ENCODE measurements at regions not wholly inside any gene's neighbourhood (a gene's known extent, or its start where the extent isn't known, plus 50 kb on each side); places are given as distances from the start of the nearest gene placed in this dataset.

GRCh38 chr17:79511471-79511870, 99.4 kb downstream of the RBFOX3 start:
- WGBS (ENCODE audit: missing lambda C conversion rate): 75% methylated on average over 11 of the region's 12 CpGs
- FAIRE-seq: no peak

GRCh38 chr17:79510071-79510470, 100.8 kb downstream of the RBFOX3 start:
- no peak overlapping the region for H3K27ac ChIP-seq
- FAIRE-seq: no peak

More at GRCh38 chr17:79511471-79511870, 99.4 kb downstream of the RBFOX3 start:
- ChIA-PET POLR2A (no interaction called here), CTCF (no interaction called here)
- no peak for DNase-seq (ENCODE audit: low read depth in 1 of 2, low spot score in 1 of 2)
- H3K9me3 ChIP-seq: peaks cover 13% of the 10 kb centered on the region
- ATAC-seq: no peak
- H3K4me3 ChIP-seq: no peak overlapping the region
- TF ChIP-seq RARB (CRISPR knock-in tag; IDR thresholded peaks at IDR 0.05): no peak
- no peak for TF ChIP-seq NFE2L2 (conservative IDR thresholded peaks at IDR 0.05; ENCODE audit: low read length)
- peaks cover 11% of the 10 kb centered on the region for H3K4me1 ChIP-seq
- H3K27ac ChIP-seq: no peak overlapping the region
- H3K4me2 ChIP-seq: no peak overlapping the region

GRCh38 chr17:79509490-79509889, 101.4 kb downstream of the RBFOX3 start:
- CTCF ChIA-PET: interaction anchor here (1.1 to 1.3 kb wide), 4 partner anchors 31 to 400 kb away, joined by 3 to 4 read pairs (median 3); no protein-coding TSS in a partner anchor
- ATAC-seq (no peak), DNase-seq (ENCODE audit: low read depth in 1 of 2, low spot score in 1 of 2) (no peak), FAIRE-seq (no peak)
- POLR2A ChIA-PET: no interaction called here
- no peaks in the 10 kb centered on the region for H3K4me1 ChIP-seq
- H3K9me3 ChIP-seq: peaks cover 13% of the 10 kb centered on the region
- no peak overlapping the region for H3K4me2 ChIP-seq
- H3K27ac ChIP-seq: no peak overlapping the region
- TF ChIP-seq ZC3H11A (IDR thresholded peaks at IDR 0.05): no peak
- TF ChIP-seq TP53 (CRISPR knock-in tag; IDR thresholded peaks at IDR 0.05): no peak
- TF ChIP-seq RCOR1 (IDR thresholded peaks at IDR 0.05; ENCODE audit: low read depth, low read length): no peak
- TF ChIP-seq BCL3 (IDR thresholded peaks at IDR 0.05): no peak
- TF ChIP-seq SMC3 (IDR thresholded peaks at IDR 0.05): no peak
- TF ChIP-seq HOXB13 (CRISPR knock-in tag; IDR thresholded peaks at IDR 0.05; ENCODE audit: low read depth): no peak
- no peak for TF ChIP-seq HES2 (IDR thresholded peaks at IDR 0.05)
- TF ChIP-seq RNF2 (IDR thresholded peaks at IDR 0.05; ENCODE audit: borderline replicate concordance, low read depth): no peak
- TF ChIP-seq RAD21 (conservative IDR thresholded peaks at IDR 0.05 in 1 of 2, IDR thresholded peaks at IDR 0.05 in 1 of 2): no peak
- TF ChIP-seq NFE2L2 (conservative IDR thresholded peaks at IDR 0.05; ENCODE audit: low read length): no peak
- TF ChIP-seq ZNF302 (CRISPR knock-in tag; IDR thresholded peaks at IDR 0.05): no peak
- TF ChIP-seq HEYL (CRISPR knock-in tag; IDR thresholded peaks at IDR 0.05): no peak
- TF ChIP-seq NR3C1 (IDR thresholded peaks at IDR 0.05): no peak
- no peak for TF ChIP-seq MAX (IDR thresholded peaks at IDR 0.05)
- no peak for TF ChIP-seq CBX2 (IDR thresholded peaks at IDR 0.05; ENCODE audit: borderline replicate concordance, low read depth)
- TF ChIP-seq JUN (IDR thresholded peaks at IDR 0.05): no peak
- no peak overlapping the region for H3K4me3 ChIP-seq
- 82% methylated on average over 14 of the region's 14 CpGs for WGBS (ENCODE audit: missing lambda C conversion rate)

More at GRCh38 chr17:79510071-79510470, 100.8 kb downstream of the RBFOX3 start:
- no peak for DNase-seq (ENCODE audit: low read depth in 1 of 2, low spot score in 1 of 2)
- no peaks in the 10 kb centered on the region for H3K4me1 ChIP-seq
- ChIA-PET CTCF (interaction anchor here (1.1 to 1.3 kb wide), 3 partner anchors 31 to 401 kb away, joined by 3 to 4 read pairs (median 3); no protein-coding TSS in a partner anchor), POLR2A (no interaction called here)
- ATAC-seq: no peak
- no peak overlapping the region for H3K4me2 ChIP-seq
- 85% methylated on average over 18 of the region's 18 CpGs for WGBS (ENCODE audit: missing lambda C conversion rate)
- H3K9me3 ChIP-seq: peaks cover 13% of the 10 kb centered on the region
- H3K4me3 ChIP-seq: no peak overlapping the region
- TF ChIP-seq MAFK (IDR thresholded peaks at IDR 0.05; ENCODE audit: partially characterized antibody): no peak
- TF ChIP-seq PHF8 (IDR thresholded peaks at IDR 0.05; ENCODE audit: borderline replicate concordance, low read depth): no peak
- no peak for TF ChIP-seq ZC3H11A (IDR thresholded peaks at IDR 0.05)
- TF ChIP-seq CBX8 (IDR thresholded peaks at IDR 0.05): no peak
- no peak for TF ChIP-seq NFE2L2 (conservative IDR thresholded peaks at IDR 0.05; ENCODE audit: low read length)
- no peak for TF ChIP-seq TP53 (CRISPR knock-in tag; IDR thresholded peaks at IDR 0.05)

- POLR2A ChIA-PET: no interaction called here
- CTCF ChIA-PET: interaction anchor here (1.1 to 1.3 kb wide), 4 partner anchors 30 to 400 kb away, joined by 3 to 4 read pairs (median 3); no protein-coding TSS in a partner anchor
- Histone ChIP-seq H3K4me1 (no peaks in the 10 kb centered on the region), H3K4me2 (no peak overlapping the region), H3K9me3 (peaks cover 13% of the 10 kb centered on the region), H3K4me3 (no peak overlapping the region), H3K27ac (no peak overlapping the region)
- no peak for FAIRE-seq
- DNase-seq (ENCODE audit: low read depth in 1 of 2, low spot score in 1 of 2): no peak
- 79% methylated on average over 18 of the region's 18 CpGs for WGBS (ENCODE audit: missing lambda C conversion rate)
- ATAC-seq: no peak
- TF ChIP-seq NFE2L2 (conservative IDR thresholded peaks at IDR 0.05; ENCODE audit: low read length) (no peak), SMC3 (IDR thresholded peaks at IDR 0.05) (no peak), CEBPB (IDR thresholded peaks at IDR 0.05) (no peak), USF2 (IDR thresholded peaks at IDR 0.05) (no peak), POLR2AphosphoS2 (conservative IDR thresholded peaks at IDR 0.05; ENCODE audit: low read length) (no peak), HOXB5 (CRISPR knock-in tag; IDR thresholded peaks at IDR 0.05) (no peak), MAX (IDR thresholded peaks at IDR 0.05) (no peak), ESRRA (IDR thresholded peaks at IDR 0.05; ENCODE audit: borderline replicate concordance, low read length) (no peak), RAD21 (conservative IDR thresholded peaks at IDR 0.05 in 1 of 2, IDR thresholded peaks at IDR 0.05 in 1 of 2) (no peak), EHF (CRISPR knock-in tag; IDR thresholded peaks at IDR 0.05) (no peak), HEYL (CRISPR knock-in tag; IDR thresholded peaks at IDR 0.05) (no peak), POLR2A (IDR thresholded peaks at IDR 0.05; ENCODE audit: low read length) (no peak), CHD4 (IDR thresholded peaks at IDR 0.05; ENCODE audit: borderline replicate concordance) (no peak), ZC3H11A (IDR thresholded peaks at IDR 0.05) (no peak), E2F6 (IDR thresholded peaks at IDR 0.05; ENCODE audit: borderline replicate concordance, low read depth) (no peak)
Observed at GRCh38 chr17:79509008-79509407, 101.8 kb downstream of the RBFOX3 start.

Data from A549 (cell line).